Fibroblast of villous mesenchyme (primary cell): ENCODE measurements at regions not wholly inside any gene's neighbourhood (a gene's known extent, or its start where the extent isn't known, plus 50 kb on each side); places are given as distances from the start of the nearest gene placed in this dataset.

Experiments used
- DNase-seq: peaks from one replicate; pipeline ENCODE4 v3.0.0-alpha.2; 2010; ENCODE audit warnings: low read depth
- H3K4me3 ChIP-seq: 2 replicates; pipeline ENCODE4 v1.5.1; 2011; ENCODE audit warnings: low read depth, mild to moderate bottlenecking, low read length
- TF ChIP-seq, protein P1 (sequence below): IDR thresholded peaks from 2 replicates; pipeline ENCODE4 v1.5.1; 2012; ENCODE audit warnings: low read depth, mild to moderate bottlenecking, low read length; ENCODE audit not compliant: insufficient read depth

DNA sequence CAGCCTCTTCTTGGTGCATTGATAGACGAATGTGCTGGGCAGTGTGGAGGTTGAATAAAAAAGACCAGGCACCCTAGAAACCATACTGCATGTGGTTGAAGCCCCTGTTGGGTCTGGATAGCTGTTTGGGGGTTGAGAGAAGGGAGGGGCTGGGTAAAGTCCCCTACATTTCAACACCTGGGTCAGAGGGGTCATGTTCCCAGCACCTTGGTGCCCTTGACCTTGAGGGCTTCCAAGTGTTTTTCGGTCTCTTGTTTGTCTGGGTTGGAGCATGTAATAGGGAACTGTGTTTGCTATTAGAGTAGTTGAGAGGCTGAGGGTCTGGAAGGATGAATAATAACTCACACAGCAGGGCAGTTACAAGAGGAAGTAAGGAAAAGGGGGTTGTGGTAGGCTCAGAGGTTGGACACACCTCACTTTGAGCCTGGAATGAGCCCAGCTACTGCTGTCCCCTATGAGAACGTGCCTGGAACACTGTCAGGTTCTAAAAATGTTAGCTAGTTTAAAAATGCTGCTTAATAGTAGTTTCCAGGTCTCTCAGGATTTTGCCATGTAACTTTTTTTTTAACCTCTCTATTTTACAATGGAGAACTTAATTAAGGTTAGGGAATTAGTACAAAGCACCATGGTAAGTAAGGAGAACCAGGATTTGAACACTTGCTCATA lies 155.2 kb upstream of the SPRY4 start:
- H3K4me3 ChIP-seq = no peak overlapping the region
- no peak for DNase-seq
- TF ChIP-seq, protein P1, sequence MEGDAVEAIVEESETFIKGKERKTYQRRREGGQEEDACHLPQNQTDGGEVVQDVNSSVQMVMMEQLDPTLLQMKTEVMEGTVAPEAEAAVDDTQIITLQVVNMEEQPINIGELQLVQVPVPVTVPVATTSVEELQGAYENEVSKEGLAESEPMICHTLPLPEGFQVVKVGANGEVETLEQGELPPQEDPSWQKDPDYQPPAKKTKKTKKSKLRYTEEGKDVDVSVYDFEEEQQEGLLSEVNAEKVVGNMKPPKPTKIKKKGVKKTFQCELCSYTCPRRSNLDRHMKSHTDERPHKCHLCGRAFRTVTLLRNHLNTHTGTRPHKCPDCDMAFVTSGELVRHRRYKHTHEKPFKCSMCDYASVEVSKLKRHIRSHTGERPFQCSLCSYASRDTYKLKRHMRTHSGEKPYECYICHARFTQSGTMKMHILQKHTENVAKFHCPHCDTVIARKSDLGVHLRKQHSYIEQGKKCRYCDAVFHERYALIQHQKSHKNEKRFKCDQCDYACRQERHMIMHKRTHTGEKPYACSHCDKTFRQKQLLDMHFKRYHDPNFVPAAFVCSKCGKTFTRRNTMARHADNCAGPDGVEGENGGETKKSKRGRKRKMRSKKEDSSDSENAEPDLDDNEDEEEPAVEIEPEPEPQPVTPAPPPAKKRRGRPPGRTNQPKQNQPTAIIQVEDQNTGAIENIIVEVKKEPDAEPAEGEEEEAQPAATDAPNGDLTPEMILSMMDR = no peak

DNA sequence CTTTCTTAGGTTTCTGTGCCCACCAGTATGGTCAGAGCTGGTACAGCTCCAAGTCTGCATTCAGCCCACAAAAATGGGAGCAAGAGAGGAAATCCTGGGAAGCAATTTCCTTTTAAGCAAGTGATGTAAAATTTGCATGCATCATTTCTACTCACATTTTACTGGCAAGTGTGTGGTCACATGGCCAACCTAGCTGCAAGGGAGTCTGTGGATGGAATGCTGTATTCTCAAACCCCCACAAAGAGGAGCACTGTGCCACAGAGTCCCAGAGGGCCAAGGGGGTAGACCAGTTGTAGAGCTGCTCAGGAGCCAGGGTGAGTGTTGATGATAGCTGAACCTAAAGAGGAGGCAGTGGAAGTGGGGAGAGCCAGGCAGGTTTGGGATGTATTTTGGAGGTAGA lies 154.3 kb upstream of the SPRY4 start:
- no peak for DNase-seq
- no peak overlapping the region for H3K4me3 ChIP-seq
- TF ChIP-seq, protein P1 = no peak

DNA sequence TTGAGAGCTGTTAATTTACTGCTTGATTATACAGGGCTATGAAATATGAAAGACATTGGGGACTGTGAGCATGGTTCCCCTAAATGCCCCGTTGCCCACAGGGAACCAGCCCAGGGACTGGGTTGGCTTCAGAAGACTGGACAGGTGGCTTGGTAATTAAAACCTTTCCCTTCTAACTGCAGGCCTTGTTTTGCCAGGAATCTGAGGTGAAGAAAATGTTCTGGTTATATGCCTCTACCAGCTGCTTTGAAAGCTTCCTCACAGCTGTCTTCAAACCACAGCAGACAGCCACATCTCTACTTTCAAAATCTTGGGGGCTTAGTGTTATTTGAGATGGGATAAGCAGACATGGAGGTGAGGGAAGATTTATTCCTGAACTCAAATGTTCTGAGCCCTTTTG lies 153.3 kb upstream of the SPRY4 start:
- no peak for DNase-seq
- H3K4me3 ChIP-seq = no peak overlapping the region
- TF ChIP-seq, protein P1 = no peak

DNA sequence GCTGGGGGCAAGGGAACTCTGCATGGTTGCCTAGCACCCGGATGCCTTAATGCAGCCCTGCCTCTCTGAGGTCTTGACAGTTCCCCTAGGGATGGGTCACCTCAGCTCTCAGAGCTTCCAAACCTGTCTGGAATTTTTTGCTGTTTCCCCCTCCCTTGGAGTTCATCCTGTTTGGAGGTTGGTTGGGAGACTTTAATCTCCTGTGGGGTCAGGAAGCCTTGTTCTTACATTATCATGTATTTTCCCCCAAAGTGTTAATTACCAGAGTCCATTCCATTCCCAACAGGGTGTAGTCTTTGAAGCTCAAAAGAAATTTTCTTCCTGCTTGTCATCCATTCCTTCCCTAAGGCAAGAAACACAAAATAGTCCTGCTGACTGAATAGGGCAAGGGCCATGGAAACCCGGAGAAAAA lies 150.3 kb upstream of the SPRY4 start:
- no peak for DNase-seq
- no peak overlapping the region for H3K4me3 ChIP-seq
- TF ChIP-seq, protein P1 = no peak

DNA sequence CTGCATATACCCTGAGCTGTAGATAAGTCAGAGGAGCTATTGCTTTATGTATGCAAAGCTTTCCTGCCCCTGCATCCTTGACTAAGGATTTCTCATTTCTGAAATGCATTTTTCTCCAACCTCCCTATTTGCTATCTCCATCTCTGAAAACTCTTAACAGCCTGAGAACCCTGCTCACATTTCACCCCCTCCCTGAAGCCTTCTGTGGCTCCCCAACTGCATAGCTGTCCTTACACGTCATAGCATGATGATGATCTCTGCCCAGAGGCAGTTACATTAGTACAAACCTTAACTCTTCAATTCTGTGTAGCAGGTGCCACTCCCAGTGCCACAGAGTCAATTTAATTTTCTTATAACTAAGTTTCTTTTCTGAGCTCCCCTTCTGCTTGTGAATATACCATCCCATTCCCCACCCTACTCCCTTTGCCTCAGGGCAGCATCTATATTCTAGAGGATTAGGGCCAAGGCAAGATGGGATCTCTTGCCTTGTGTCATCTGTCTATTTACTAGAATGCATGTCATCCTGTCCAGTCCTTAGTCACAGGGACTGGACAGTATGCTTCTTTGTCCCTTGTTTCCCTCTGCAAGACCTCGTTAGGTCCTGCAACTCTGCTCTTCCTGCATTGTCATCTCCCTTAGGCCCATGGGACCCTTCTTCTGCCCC lies 149.7 kb upstream of the SPRY4 start:
- TF ChIP-seq, protein P1 = no peak
- DNase-seq = peak; percentile 30
- H3K4me3 ChIP-seq = no peak overlapping the region

DNA sequence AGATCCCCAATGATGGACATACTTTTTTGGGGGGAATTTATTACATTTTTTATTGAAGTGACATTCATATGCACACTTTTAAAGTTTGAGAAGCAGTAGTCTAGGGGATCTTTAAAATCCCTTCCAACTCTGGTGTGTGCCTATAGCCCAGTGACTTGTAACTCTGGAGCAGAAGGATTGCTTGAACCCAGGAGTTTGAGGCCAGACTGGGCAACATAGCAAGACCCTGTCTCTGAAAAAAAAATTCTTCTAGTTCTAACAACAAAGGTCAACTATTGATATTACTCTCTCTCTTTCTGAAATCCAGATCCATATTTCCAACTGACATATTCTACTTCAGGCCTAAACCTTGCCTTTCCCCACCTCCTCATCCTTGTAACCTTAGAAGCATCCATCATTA lies 148.2 kb upstream of the SPRY4 start:
- H3K4me3 ChIP-seq = no peak overlapping the region
- TF ChIP-seq, protein P1 = no peak
- no peak for DNase-seq

DNA sequence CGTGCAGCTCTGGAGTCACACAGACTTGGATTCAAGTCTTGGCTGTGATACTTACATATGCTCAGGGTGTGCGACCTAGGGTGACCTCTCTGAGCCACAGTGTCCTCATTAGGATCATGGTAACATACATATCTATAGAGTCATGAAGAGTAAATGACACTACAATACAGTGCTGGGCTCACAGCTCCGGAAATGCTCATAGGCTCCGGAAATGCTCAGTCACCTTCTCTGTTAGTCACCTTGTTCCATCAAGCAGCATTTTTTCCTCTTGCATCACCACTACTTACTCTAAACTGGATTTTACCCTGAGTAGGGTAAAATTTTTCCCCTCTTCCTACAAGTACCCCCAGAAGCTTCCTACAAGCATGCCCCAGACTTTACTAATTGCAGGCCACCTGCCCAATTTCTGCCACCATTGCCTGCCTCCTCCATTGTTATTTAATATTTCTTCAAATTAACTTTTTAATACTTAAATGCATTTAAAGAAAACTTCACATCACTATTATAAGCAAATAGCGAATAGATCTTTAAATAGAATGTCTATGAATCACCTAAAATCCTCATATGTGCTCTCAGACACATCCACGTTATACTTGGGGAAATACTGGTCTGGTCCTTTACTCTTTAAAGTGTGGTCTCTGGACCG lies 147.6 kb upstream of the SPRY4 start:
- H3K4me3 ChIP-seq = no peak overlapping the region
- DNase-seq = peak; percentile 67
- TF ChIP-seq, protein P1 = no peak
